ENCODE measurements at regions not wholly inside any gene's neighbourhood (a gene's known extent, or its start where the extent isn't known, plus 50 kb on each side); places are given as distances from the start of the nearest gene placed in this dataset.
"Not testable (repeated sequence)": the region's sequence is repeated elsewhere in the genome, so short reads cannot be mapped to it uniquely, and the experiment has no call there.

DNA sequence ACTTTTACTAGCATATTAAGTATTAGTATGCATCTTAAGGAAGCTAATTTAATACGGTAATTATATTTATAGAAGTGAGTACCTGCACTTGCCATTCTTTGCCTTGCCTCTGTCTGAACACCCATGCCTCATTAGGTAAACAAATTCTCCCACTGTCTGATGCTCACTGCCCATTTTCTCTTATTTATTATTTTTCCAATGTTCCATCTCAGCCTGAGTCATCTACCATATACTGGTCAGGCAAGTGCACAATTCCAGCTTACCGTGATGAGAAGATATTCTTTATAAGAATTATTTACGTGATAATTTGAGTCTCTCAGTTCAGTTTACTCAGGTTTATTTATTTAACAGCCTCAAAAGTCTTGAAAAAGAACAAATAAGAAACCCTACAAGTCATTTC lies 619.2 kb upstream of the EYS start:
- Histone ChIP-seq H3K27ac (ENCODE audit: low read depth, low read length, severe bottlenecking) (no peak overlapping the region), H3K4me3 (ENCODE audit: extremely low read depth, insufficient read depth, low read length, poor library complexity, severe bottlenecking) (no peak overlapping the region), H3K36me3 (ENCODE audit: control insufficient read depth, insufficient read depth, low read length) (no peaks in the 10 kb centered on the region), H3K9me3 (ENCODE audit: control insufficient read depth, low read length) (no peaks in the 10 kb centered on the region), H3K4me1 (ENCODE audit: control insufficient read depth, insufficient read depth, low read length, poor library complexity, severe bottlenecking) (no peaks in the 10 kb centered on the region)
- no CpG with 5 or more reads among the region's 3 CpGs for WGBS, 2 experiments (ENCODE audit: insufficient coverage in 2 of 2)

DNA sequence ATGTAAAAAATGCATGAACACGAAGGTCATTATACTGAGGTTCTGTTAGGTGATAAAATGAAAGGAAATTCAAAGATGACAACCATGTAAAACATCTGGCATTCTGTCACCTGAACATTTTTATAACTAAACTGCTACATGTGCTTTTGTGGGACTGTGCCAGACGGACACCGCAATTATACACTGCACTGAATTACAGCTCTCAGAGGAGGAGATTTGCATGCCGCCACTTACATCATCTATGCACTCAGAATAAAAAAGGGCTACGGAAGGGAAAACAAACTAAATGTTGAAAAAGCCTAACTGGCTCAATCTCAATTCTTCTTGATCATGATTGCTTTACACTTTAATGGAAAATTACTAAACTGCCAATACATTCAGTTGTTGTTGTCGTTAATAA lies 614.0 kb upstream of the EYS start:
- Histone ChIP-seq H3K9me3 (ENCODE audit: control insufficient read depth, low read length) (no peaks in the 10 kb centered on the region), H3K4me1 (ENCODE audit: control insufficient read depth, insufficient read depth, low read length, poor library complexity, severe bottlenecking) (no peaks in the 10 kb centered on the region), H3K36me3 (ENCODE audit: control insufficient read depth, insufficient read depth, low read length) (no peaks in the 10 kb centered on the region), H3K4me3 (ENCODE audit: extremely low read depth, insufficient read depth, low read length, poor library complexity, severe bottlenecking) (no peak overlapping the region), H3K27ac (ENCODE audit: low read depth, low read length, severe bottlenecking) (no peak overlapping the region)
- WGBS, 2 experiments (ENCODE audit: insufficient coverage in 2 of 2) = 96 to 100% methylated on average over 2 to 4 of the region's 6 CpGs

DNA sequence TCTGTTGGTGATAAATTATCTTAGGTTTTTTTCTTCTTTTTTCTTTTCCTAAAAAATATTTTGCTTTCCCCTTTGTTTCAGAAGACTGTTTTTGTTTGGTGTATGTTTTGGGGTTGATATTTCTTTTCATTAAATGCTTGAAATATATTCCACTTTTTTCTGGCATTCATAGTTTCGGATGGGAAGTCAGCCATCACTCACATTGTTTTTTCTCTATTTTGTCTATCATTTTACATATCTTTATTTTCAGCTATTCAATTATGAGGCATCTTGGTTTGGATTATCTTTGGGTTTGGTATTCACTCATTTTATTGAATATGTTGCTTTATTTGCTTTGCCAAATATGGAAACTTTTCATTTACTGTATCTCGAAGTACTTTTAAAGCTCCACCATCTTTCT lies 600.5 kb upstream of the EYS start:
- no peaks in the 10 kb centered on the region for H3K36me3 ChIP-seq (ENCODE audit: control insufficient read depth, insufficient read depth, low read length)
- no peak overlapping the region for H3K4me3 ChIP-seq (ENCODE audit: extremely low read depth, insufficient read depth, low read length, poor library complexity, severe bottlenecking)
- H3K9me3 ChIP-seq (ENCODE audit: control insufficient read depth, low read length) = peaks cover 10% of the 10 kb centered on the region
- H3K27ac ChIP-seq (ENCODE audit: low read depth, low read length, severe bottlenecking) = no peak overlapping the region
- no CpG with 5 or more reads among the region's 2 CpGs for WGBS, 2 experiments (ENCODE audit: insufficient coverage in 2 of 2)
- H3K4me1 ChIP-seq (ENCODE audit: control insufficient read depth, insufficient read depth, low read length, poor library complexity, severe bottlenecking) = no peaks in the 10 kb centered on the region

DNA sequence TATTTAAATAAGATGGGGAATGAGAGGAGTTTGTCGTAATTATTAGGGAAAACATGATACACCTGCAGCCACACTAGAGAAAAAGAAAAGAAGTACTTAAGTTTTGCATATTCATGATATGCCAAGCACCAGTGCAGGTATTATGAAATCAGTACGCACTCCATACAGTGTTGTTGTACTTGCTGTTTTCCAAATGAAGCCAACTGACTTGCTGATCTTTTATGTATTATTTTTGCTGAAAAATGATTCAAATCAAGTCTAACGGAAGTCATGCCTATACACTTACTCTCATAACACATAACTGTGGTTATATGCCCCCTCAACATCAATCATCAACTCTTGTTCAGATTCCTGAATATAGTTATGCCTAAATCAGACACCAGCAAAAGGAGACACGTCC lies 584.9 kb upstream of the EYS start:
- H3K9me3 ChIP-seq (ENCODE audit: control insufficient read depth, low read length) = no peaks in the 10 kb centered on the region
- 100% methylated on average over 1 to 2 of the region's 4 CpGs for WGBS, 2 experiments (ENCODE audit: insufficient coverage in 2 of 2)
- H3K27ac ChIP-seq (ENCODE audit: low read depth, low read length, severe bottlenecking) = no peak overlapping the region
- H3K36me3 ChIP-seq (ENCODE audit: control insufficient read depth, insufficient read depth, low read length) = no peaks in the 10 kb centered on the region
- no peak overlapping the region for H3K4me3 ChIP-seq (ENCODE audit: extremely low read depth, insufficient read depth, low read length, poor library complexity, severe bottlenecking)
- H3K4me1 ChIP-seq (ENCODE audit: control insufficient read depth, insufficient read depth, low read length, poor library complexity, severe bottlenecking) = no peaks in the 10 kb centered on the region

DNA sequence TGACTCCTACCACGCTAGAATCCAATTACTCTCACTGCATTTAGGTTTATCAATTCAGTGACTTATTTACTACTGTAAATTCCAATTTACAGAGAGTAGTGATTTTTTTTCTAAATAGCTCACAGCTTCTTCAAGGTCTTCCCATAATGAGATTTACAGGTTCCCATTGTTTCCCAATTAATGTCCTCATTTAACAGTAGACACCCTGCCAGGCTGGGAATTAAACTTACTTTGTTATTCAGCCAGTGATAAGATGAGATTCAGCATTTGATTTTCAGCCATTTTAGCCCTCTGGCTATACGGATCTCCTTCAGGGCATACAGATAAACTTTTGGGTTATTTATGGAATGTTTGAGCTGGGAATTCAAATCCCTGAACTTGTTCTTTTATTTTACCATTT lies 582.9 kb upstream of the EYS start:
- no peaks in the 10 kb centered on the region for H3K4me1 ChIP-seq (ENCODE audit: control insufficient read depth, insufficient read depth, low read length, poor library complexity, severe bottlenecking)
- H3K9me3 ChIP-seq (ENCODE audit: control insufficient read depth, low read length) = no peaks in the 10 kb centered on the region
- WGBS, 2 experiments (ENCODE audit: insufficient coverage in 2 of 2) = 60% methylated on average over 1 of the region's 2 CpGs; no CpG with 5 or more reads in 1 of the 2 experiments
- H3K36me3 ChIP-seq (ENCODE audit: control insufficient read depth, insufficient read depth, low read length) = no peaks in the 10 kb centered on the region
- H3K4me3 ChIP-seq (ENCODE audit: extremely low read depth, insufficient read depth, low read length, poor library complexity, severe bottlenecking) = no peak overlapping the region
- H3K27ac ChIP-seq (ENCODE audit: low read depth, low read length, severe bottlenecking) = no peak overlapping the region

DNA sequence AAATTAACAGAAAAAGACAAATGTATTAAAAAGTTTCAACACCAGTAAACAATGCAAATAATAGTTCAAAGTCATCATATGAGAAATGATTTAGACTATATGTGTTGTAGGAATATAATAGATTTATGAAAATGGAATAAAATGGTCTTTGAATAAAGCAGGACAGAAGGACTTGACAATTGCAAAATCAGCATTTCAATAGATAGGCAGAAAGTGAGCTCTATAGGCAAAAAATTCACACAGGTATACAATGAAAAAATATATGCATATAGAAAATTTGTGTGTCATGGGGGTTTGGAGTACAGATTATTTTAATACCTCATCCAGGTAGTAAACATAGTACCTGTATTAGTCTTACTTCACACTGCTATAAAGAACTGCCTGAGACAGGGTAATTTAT lies 571.1 kb upstream of the EYS start:
- Histone ChIP-seq H3K9me3 (ENCODE audit: control insufficient read depth, low read length) (no peaks in the 10 kb centered on the region), H3K4me3 (ENCODE audit: extremely low read depth, insufficient read depth, low read length, poor library complexity, severe bottlenecking) (no peak overlapping the region), H3K36me3 (ENCODE audit: control insufficient read depth, insufficient read depth, low read length) (no peaks in the 10 kb centered on the region), H3K4me1 (ENCODE audit: control insufficient read depth, insufficient read depth, low read length, poor library complexity, severe bottlenecking) (no peaks in the 10 kb centered on the region), H3K27ac (ENCODE audit: low read depth, low read length, severe bottlenecking) (no peak overlapping the region)

DNA sequence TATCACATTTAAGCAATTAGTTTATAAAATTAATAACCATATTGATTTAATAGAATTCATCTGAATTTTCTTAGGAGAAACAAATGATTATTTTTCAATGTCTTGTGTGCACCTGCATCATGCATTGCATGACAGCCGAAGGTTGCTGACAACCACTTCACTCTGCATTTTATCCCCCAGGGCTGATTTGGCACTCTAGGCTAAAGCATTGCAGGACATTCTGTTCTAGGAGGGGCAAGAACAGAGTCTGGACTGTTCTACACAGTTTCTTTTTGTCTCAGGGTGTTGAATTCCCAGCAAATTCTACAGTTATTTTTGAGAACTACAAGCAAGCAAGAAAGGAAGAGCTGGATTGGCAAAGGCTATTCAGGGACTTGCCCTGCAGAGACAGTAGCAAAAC lies 570.4 kb upstream of the EYS start:
- Histone ChIP-seq H3K4me1 (ENCODE audit: control insufficient read depth, insufficient read depth, low read length, poor library complexity, severe bottlenecking) (no peaks in the 10 kb centered on the region), H3K9me3 (ENCODE audit: control insufficient read depth, low read length) (no peaks in the 10 kb centered on the region), H3K36me3 (ENCODE audit: control insufficient read depth, insufficient read depth, low read length) (no peaks in the 10 kb centered on the region), H3K27ac (ENCODE audit: low read depth, low read length, severe bottlenecking) (no peak overlapping the region), H3K4me3 (ENCODE audit: extremely low read depth, insufficient read depth, low read length, poor library complexity, severe bottlenecking) (no peak overlapping the region)
- no CpG with 5 or more reads among the region's 1 CpG for WGBS, 2 experiments (ENCODE audit: insufficient coverage in 2 of 2)

DNA sequence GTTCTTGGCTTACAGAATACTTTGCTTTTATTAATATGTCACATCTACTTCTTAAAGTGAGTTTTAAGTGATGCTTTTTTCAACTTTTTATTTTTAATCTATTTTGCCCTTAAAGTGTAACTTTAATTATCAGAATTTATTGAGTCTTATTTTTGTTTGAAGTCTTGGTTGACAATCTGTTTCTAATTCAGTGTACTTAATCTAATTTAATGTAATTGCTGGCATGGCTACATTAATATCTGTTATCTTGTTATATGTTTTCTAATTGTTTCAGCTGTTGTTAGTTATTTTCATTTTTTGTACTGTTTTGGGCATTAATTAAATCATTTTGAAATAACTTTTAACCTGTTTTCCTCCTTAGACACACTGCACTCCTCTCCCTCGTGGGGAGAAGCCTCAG lies 558.7 kb upstream of the EYS start:
- 75 to 100% methylated on average over 1 of the region's 1 CpG for WGBS, 2 experiments (ENCODE audit: insufficient coverage in 2 of 2)
- no peak overlapping the region for H3K4me3 ChIP-seq (ENCODE audit: extremely low read depth, insufficient read depth, low read length, poor library complexity, severe bottlenecking)
- no peaks in the 10 kb centered on the region for H3K4me1 ChIP-seq (ENCODE audit: control insufficient read depth, insufficient read depth, low read length, poor library complexity, severe bottlenecking)
- H3K9me3 ChIP-seq (ENCODE audit: control insufficient read depth, low read length) = no peaks in the 10 kb centered on the region
- no peak overlapping the region for H3K27ac ChIP-seq (ENCODE audit: low read depth, low read length, severe bottlenecking)
- H3K36me3 ChIP-seq (ENCODE audit: control insufficient read depth, insufficient read depth, low read length) = no peaks in the 10 kb centered on the region

DNA sequence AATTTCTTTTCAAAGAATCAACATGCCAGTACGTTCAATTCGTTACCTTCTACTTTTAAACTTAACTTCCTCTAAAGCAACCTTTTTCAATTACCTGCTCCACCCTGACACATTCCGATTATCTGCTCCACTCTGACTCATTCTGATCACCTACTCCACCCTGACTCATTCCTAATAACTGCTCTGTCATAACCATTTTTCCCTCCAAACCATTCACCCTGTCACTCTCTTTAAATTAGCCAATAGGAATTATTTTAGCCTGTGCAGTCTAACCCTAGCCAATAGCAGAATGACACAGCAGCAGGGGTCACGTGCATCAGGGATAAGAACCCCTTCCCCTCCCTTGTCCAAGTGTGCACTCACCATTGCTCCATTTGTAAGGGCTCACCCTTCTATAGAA lies 557.4 kb upstream of the EYS start:
- 85 to 93% methylated on average over 3 of the region's 4 CpGs for WGBS, 2 experiments (ENCODE audit: insufficient coverage in 2 of 2)
- Histone ChIP-seq H3K36me3 (ENCODE audit: control insufficient read depth, insufficient read depth, low read length) (no peaks in the 10 kb centered on the region), H3K9me3 (ENCODE audit: control insufficient read depth, low read length) (no peaks in the 10 kb centered on the region), H3K4me3 (ENCODE audit: extremely low read depth, insufficient read depth, low read length, poor library complexity, severe bottlenecking) (no peak overlapping the region), H3K4me1 (ENCODE audit: control insufficient read depth, insufficient read depth, low read length, poor library complexity, severe bottlenecking) (no peaks in the 10 kb centered on the region), H3K27ac (ENCODE audit: low read depth, low read length, severe bottlenecking) (no peak overlapping the region)

DNA sequence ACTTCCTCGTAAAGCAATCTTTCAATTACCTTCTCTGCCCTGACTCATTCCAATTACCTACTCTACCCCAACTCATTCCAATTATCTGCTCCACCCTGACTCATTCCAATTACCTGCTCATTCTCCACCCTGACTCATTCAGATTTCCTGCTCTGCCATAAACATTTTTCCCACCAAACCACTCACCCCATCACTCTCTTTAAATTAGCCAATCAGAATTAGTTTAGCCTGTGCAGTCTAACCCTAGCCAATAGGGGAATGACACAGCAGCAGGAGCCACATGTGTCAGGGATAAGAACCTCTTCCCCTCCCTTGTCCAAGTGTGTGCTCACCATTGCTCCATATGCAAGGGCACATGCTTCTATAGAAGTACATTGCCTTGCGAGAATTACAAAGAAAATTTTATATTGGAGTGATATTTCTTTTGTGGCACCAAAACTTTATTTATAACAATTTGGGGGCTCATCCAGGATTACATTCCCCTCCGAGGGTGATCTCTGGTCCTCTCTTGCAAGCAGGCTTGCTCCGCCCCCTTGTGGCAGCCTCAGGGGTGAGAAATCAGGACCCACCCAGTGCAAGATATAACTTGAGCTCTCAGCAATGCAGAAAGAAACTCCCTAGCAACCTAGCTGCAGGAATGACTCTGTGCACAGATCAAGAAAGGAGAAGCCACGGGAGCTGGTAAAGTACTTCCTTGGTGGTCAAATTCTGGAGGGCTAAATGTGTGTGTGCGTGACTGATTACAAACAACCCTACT lies 551.9 kb upstream of the EYS start:
- H3K27ac ChIP-seq (ENCODE audit: low read depth, low read length, severe bottlenecking); H3K36me3 ChIP-seq (ENCODE audit: control insufficient read depth, insufficient read depth, low read length); H3K4me3 ChIP-seq (ENCODE audit: extremely low read depth, insufficient read depth, low read length, poor library complexity, severe bottlenecking); H3K4me1 ChIP-seq (ENCODE audit: control insufficient read depth, insufficient read depth, low read length, poor library complexity, severe bottlenecking); H3K9me3 ChIP-seq (ENCODE audit: control insufficient read depth, low read length): not testable (repeated sequence)
- 91 to 100% methylated on average over 2 to 5 of the region's 6 CpGs for WGBS, 2 experiments (ENCODE audit: insufficient coverage in 2 of 2)

DNA sequence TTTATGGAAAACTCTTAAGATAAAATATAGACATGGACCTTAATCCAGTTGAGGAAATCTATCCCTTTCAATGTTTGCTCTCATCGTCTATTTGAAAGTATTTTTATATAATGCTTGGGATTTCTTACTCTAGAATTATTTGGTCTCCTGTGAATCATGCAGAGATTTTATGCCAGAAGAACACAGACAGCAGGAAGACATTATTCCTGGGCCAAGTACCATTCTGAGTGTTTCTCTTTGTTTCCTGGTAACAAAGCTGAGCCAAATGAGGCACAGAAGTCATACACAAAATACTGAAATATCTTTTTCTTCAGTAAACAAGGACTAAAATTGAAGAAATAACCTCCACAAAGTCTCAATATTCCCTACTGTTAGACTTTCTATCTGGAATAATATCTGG lies 538.2 kb upstream of the EYS start:
- H3K36me3 ChIP-seq (ENCODE audit: control insufficient read depth, insufficient read depth, low read length) = no peaks in the 10 kb centered on the region
- H3K4me1 ChIP-seq (ENCODE audit: control insufficient read depth, insufficient read depth, low read length, poor library complexity, severe bottlenecking) = no peaks in the 10 kb centered on the region
- no peak overlapping the region for H3K4me3 ChIP-seq (ENCODE audit: extremely low read depth, insufficient read depth, low read length, poor library complexity, severe bottlenecking)
- no peaks in the 10 kb centered on the region for H3K9me3 ChIP-seq (ENCODE audit: control insufficient read depth, low read length)
- no peak overlapping the region for H3K27ac ChIP-seq (ENCODE audit: low read depth, low read length, severe bottlenecking)
- no CpG with 5 or more reads among the region's 1 CpG for WGBS, 2 experiments (ENCODE audit: insufficient coverage in 2 of 2)
